CD14-positive monocyte (primary cell): ENCODE measurements at regions not wholly inside any gene's neighbourhood (a gene's known extent, or its start where the extent isn't known, plus 50 kb on each side); places are given as distances from the start of the nearest gene placed in this dataset.

ENCODE experiments used
- DNase-seq, 3 donors: peaks; one replicate each; pipeline ENCODE4 v3.0.0-alpha.2; 2011 to 2022
- H2AFZ ChIP-seq: 2 replicates; pipeline ENCODE4 v1.6.0; 2012; ENCODE audit warnings: mild to moderate bottlenecking, low read depth, low read length, inconsistent platforms; ENCODE audit not compliant: insufficient read depth, poor library complexity, severe bottlenecking
- H3K27ac ChIP-seq, 2 donors: 1 replicate in 1 of 2; 2 replicates in 1 of 2; pipeline ENCODE4 v1.5.1; 2012 to 2013; ENCODE audit warnings: low read length in 2 of 2, control low read depth in 1 of 2, inconsistent platforms in 1 of 2, low read depth in 1 of 2, mild to moderate bottlenecking in 1 of 2
- H3K27me3 ChIP-seq, 2 donors: one replicate each; pipeline versions ENCODE4 v1.6.0 to v1.6.1; 2011 to 2013; ENCODE audit warnings: low read length in 2 of 2; ENCODE audit not compliant: control insufficient read depth in 2 of 2, insufficient read depth in 2 of 2
- H3K36me3 ChIP-seq, 2 donors: replicated peaks in 1 of 2; 1 replicate in 1 of 2; 2 replicates in 1 of 2; pipeline versions ENCODE4 v1.5.1 to v1.6.1; 2012 to 2013; ENCODE audit warnings: low read length in 2 of 2, control low read depth in 1 of 2, inconsistent platforms in 1 of 2, mild to moderate bottlenecking in 1 of 2; ENCODE audit not compliant: insufficient read depth in 2 of 2, control insufficient read depth in 1 of 2
- H3K4me1 ChIP-seq, 2 donors: 1 replicate in 1 of 2; 2 replicates in 1 of 2; pipeline versions ENCODE4 v1.5.1 to v1.6.1; 2012 to 2013; ENCODE audit warnings: low read length in 2 of 2, control low read depth in 1 of 2, inconsistent platforms in 1 of 2, mild to moderate bottlenecking in 1 of 2, moderate library complexity in 1 of 2; ENCODE audit not compliant: insufficient read depth in 2 of 2, control insufficient read depth in 1 of 2
- H3K4me2 ChIP-seq: replicated peaks from 2 replicates; pipeline ENCODE3; 2012; ENCODE audit warnings: low read length, moderate library complexity, mild to moderate bottlenecking; ENCODE audit not compliant: poor library complexity, severe bottlenecking; ENCODE audit errors: extremely low read depth
- H3K4me3 ChIP-seq, 3 experiments: fragments of 200-600 bp in 1 of 3; sonication (generic) in 1 of 3; replicated peaks in 1 of 3; 1 replicate in 2 of 3; 2 replicates in 1 of 3; pipeline ENCODE4 v1.5.1; 2011 to 2013; ENCODE audit warnings: low read length in 3 of 3, mild to moderate bottlenecking in 3 of 3, control low read depth in 2 of 3, low read depth in 2 of 3, inconsistent platforms in 1 of 3, moderate library complexity in 1 of 3
- H3K79me2 ChIP-seq: 2 replicates; pipeline ENCODE4 v1.6.0; 2012; ENCODE audit warnings: mild to moderate bottlenecking, control low read depth, inconsistent platforms, low read length, moderate library complexity; ENCODE audit not compliant: insufficient read depth
- H3K9ac ChIP-seq: 2 replicates; pipeline ENCODE4 v1.6.0; 2017; ENCODE audit warnings: low read length, mild to moderate bottlenecking; ENCODE audit not compliant: insufficient read depth, poor library complexity, severe bottlenecking
- H3K9me3 ChIP-seq, 2 donors: replicated peaks in 1 of 2; 1 replicate in 1 of 2; 2 replicates in 1 of 2; pipeline versions ENCODE4 v1.5.1 to v1.6.1; 2012 to 2013; ENCODE audit warnings: low read length in 2 of 2, control low read depth in 1 of 2; ENCODE audit not compliant: control insufficient read depth in 1 of 2, insufficient read depth in 1 of 2
- H4K20me1 ChIP-seq: 2 replicates; pipeline ENCODE4 v1.6.0; 2012; ENCODE audit warnings: mild to moderate bottlenecking, low read length, control low read depth, moderate library complexity; ENCODE audit not compliant: insufficient read depth
- H3K27ac Mint-ChIP-seq, 7 donors: one replicate each; pipeline ENCODE4 v1.8.0; 2020; ENCODE audit warnings: mild to moderate bottlenecking in 7 of 7, mixed read lengths in 7 of 7, moderate library complexity in 6 of 7, inconsistent platforms in 2 of 7
- H3K27me3 Mint-ChIP-seq, 3 donors: one replicate each; pipeline ENCODE4 v1.8.0; 2021 to 2022; ENCODE audit warnings: low read depth in 3 of 3, mild to moderate bottlenecking in 3 of 3, mixed read lengths in 3 of 3, moderate library complexity in 3 of 3, inconsistent platforms in 1 of 3
- H3K36me3 Mint-ChIP-seq, 2 donors: one replicate each; pipeline ENCODE4 v1.8.0; 2020; ENCODE audit warnings: mixed read lengths in 2 of 2, inconsistent platforms in 1 of 2, mild to moderate bottlenecking in 1 of 2
- H3K4me1 Mint-ChIP-seq: one replicate; pipeline ENCODE4 v1.8.0; 2020; ENCODE audit warnings: mild to moderate bottlenecking, mixed read lengths
- H3K4me3 Mint-ChIP-seq, 2 donors: one replicate each; pipeline ENCODE4 v1.8.0; 2020; ENCODE audit warnings: mild to moderate bottlenecking in 2 of 2, mixed read lengths in 2 of 2, moderate library complexity in 1 of 2
- H3K9me3 Mint-ChIP-seq, 7 donors: one replicate each; pipeline ENCODE4 v1.8.0; 2020 to 2022; ENCODE audit warnings: mixed read lengths in 7 of 7, mild to moderate bottlenecking in 6 of 7, moderate library complexity in 6 of 7, inconsistent platforms in 2 of 7
- WGBS: methylation state at CpG from one replicate; pipeline ENCODE4 v1.1.5; 2013; ENCODE audit warnings: missing lambda C conversion rate; ENCODE audit not compliant: insufficient coverage; 5-methylcytosine and 5-hydroxymethylcytosine counted together
- intact Hi-C, 2 donors: fragments of 100-400 bp; cut with micrococcal nuclease; formaldehyde crosslinking; loops; one replicate each; pipeline versions ENCODE4 v1.15.0 to v1.15.1; 2023
- TF ChIP-seq, protein P1 (sequence below): fragments of 200-600 bp; IDR thresholded peaks from one replicate; pipeline ENCODE4 v1.8.0; 2022; ENCODE audit warnings: antibody characterized with exemption, mild to moderate bottlenecking

- no peak overlapping the region for H2AFZ ChIP-seq
- no peak overlapping the region for H3K4me2 ChIP-seq
- H3K36me3 Mint-ChIP-seq = no peaks in the 10 kb centered on the region
- intact Hi-C loops = no loop called here
- H3K27ac ChIP-seq = no peak overlapping the region
- no peaks in the 10 kb centered on the region for H3K4me1 ChIP-seq
- WGBS = 43% methylated on average over 5 of the region's 11 CpGs
- H3K4me3 Mint-ChIP-seq = no peak overlapping the region
- peaks cover 0 to 5% (median 0%) of the 10 kb centered on the region in 3 donors for H3K27me3 Mint-ChIP-seq
- TF ChIP-seq, protein P1, sequence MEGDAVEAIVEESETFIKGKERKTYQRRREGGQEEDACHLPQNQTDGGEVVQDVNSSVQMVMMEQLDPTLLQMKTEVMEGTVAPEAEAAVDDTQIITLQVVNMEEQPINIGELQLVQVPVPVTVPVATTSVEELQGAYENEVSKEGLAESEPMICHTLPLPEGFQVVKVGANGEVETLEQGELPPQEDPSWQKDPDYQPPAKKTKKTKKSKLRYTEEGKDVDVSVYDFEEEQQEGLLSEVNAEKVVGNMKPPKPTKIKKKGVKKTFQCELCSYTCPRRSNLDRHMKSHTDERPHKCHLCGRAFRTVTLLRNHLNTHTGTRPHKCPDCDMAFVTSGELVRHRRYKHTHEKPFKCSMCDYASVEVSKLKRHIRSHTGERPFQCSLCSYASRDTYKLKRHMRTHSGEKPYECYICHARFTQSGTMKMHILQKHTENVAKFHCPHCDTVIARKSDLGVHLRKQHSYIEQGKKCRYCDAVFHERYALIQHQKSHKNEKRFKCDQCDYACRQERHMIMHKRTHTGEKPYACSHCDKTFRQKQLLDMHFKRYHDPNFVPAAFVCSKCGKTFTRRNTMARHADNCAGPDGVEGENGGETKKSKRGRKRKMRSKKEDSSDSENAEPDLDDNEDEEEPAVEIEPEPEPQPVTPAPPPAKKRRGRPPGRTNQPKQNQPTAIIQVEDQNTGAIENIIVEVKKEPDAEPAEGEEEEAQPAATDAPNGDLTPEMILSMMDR = no peak
- H3K9me3 ChIP-seq = peaks cover 0 to 3% of the 10 kb centered on the region in 2 donors
- no peaks in the 10 kb centered on the region for H3K27me3 ChIP-seq
- H3K79me2 ChIP-seq = no peaks in the 10 kb centered on the region
- no peaks in the 10 kb centered on the region for H4K20me1 ChIP-seq
- H3K36me3 ChIP-seq = no peaks in the 10 kb centered on the region
- DNase-seq = no peak
- H3K27ac Mint-ChIP-seq = no peak overlapping the region
- H3K4me3 ChIP-seq = no peak overlapping the region
- H3K9ac ChIP-seq = no peak overlapping the region
- no peaks in the 10 kb centered on the region for H3K4me1 Mint-ChIP-seq
- peaks cover 0 to 6% (median 3%) of the 10 kb centered on the region in 7 donors for H3K9me3 Mint-ChIP-seq
These were observed 502.9 kb downstream of the GRIN2A start for GRCh38 chr16:9679213-9679767.

GRCh38 chr16:9680019-9680655, 502.1 kb downstream of the GRIN2A start:
- H2AFZ ChIP-seq = no peak overlapping the region
- no peaks in the 10 kb centered on the region for H3K27me3 ChIP-seq
- no peaks in the 10 kb centered on the region for H3K4me1 ChIP-seq
- peaks cover 0 to 4% (median 0%) of the 10 kb centered on the region in 3 donors for H3K27me3 Mint-ChIP-seq
- H3K4me3 Mint-ChIP-seq = no peak overlapping the region
- no peak overlapping the region for H3K9ac ChIP-seq
- H4K20me1 ChIP-seq = no peaks in the 10 kb centered on the region
- no peak overlapping the region for H3K4me3 ChIP-seq
- peaks cover 0 to 3% of the 10 kb centered on the region in 2 donors for H3K9me3 ChIP-seq
- H3K36me3 Mint-ChIP-seq = no peaks in the 10 kb centered on the region
- WGBS = no CpG with 5 or more reads among the region's 7 CpGs
- no peaks in the 10 kb centered on the region for H3K4me1 Mint-ChIP-seq
- TF ChIP-seq, protein P1 = no peak
- no peak for DNase-seq
- H3K79me2 ChIP-seq = no peaks in the 10 kb centered on the region
- no peaks in the 10 kb centered on the region for H3K36me3 ChIP-seq
- intact Hi-C loops = no loop called here
- no peak overlapping the region for H3K27ac Mint-ChIP-seq
- H3K4me2 ChIP-seq = no peak overlapping the region
- H3K27ac ChIP-seq = no peak overlapping the region
- peaks cover 0 to 6% (median 2%) of the 10 kb centered on the region in 7 donors for H3K9me3 Mint-ChIP-seq
